ENCODE measurements at regions not wholly inside any gene's neighbourhood (a gene's known extent, or its start where the extent isn't known, plus 50 kb on each side); places are given as distances from the start of the nearest gene placed in this dataset.

- CTCF ChIA-PET = interaction anchor here (2.4 kb wide), 1 partner anchor 1924 kb away, joined by 10 read pairs; no protein-coding TSS in a partner anchor
- DNase-seq = no peak
- H3K4me1 Mint-ChIP-seq = no peaks in the 10 kb centered on the region
- no peak for TF ChIP-seq CTCF (IDR thresholded peaks at IDR 0.05)
- H3K4me3 Mint-ChIP-seq = no peak overlapping the region
- no peak overlapping the region for H3K27ac Mint-ChIP-seq
- ATAC-seq (ENCODE audit: low read depth) = no peak
- intact Hi-C loops (cut with micrococcal nuclease) = loop anchor here (5.0 to 10.0 kb wide), 3 partner anchors 171 to 1759 kb away; no protein-coding TSS in a partner anchor
- H3K9me3 Mint-ChIP-seq = no peaks in the 10 kb centered on the region
- POLR2A ChIA-PET = no interaction called here
- H3K36me3 Mint-ChIP-seq (ENCODE audit: low read depth) = no peaks in the 10 kb centered on the region
- peaks cover 4% of the 10 kb centered on the region for H3K27me3 Mint-ChIP-seq
Measured at GRCh38 chr12:22855456-22855855, 230.5 kb downstream of the ETNK1 start.

- H3K9me3 Mint-ChIP-seq = no peaks in the 10 kb centered on the region
- ATAC-seq (ENCODE audit: low read depth) (no peak), DNase-seq (no peak)
- peaks cover 5% of the 10 kb centered on the region for H3K27me3 Mint-ChIP-seq
- no peak overlapping the region for H3K27ac Mint-ChIP-seq
- ChIA-PET CTCF (interaction anchor here (0.7 to 2.4 kb wide), 4 partner anchors 10 to 1923 kb away, joined by 3 to 10 read pairs (median 6); no protein-coding TSS in a partner anchor), POLR2A (no interaction called here)
- H3K4me1 Mint-ChIP-seq = no peaks in the 10 kb centered on the region
- intact Hi-C loops (cut with micrococcal nuclease) = loop anchor here (1.0 to 10.0 kb wide), 4 partner anchors 171 to 1923 kb away; no protein-coding TSS in a partner anchor
- no peaks in the 10 kb centered on the region for H3K36me3 Mint-ChIP-seq (ENCODE audit: low read depth)
- TF ChIP-seq CTCF (IDR thresholded peaks at IDR 0.05) = no peak
- H3K4me3 Mint-ChIP-seq = no peak overlapping the region
Measured at GRCh38 chr12:22856178-22856577, 231.2 kb downstream of the ETNK1 start.

GRCh38 chr12:22858849-22859570 lies 234.0 kb downstream of the ETNK1 start:
- ATAC-seq (ENCODE audit: low read depth) (no peak), DNase-seq (no peak)
- ChIA-PET POLR2A (no interaction called here), CTCF (no interaction called here)
- Mint-ChIP-seq H3K9me3 (no peaks in the 10 kb centered on the region), H3K36me3 (ENCODE audit: low read depth) (no peaks in the 10 kb centered on the region), H3K4me3 (no peak overlapping the region), H3K27ac (no peak overlapping the region), H3K27me3 (peaks cover 5% of the 10 kb centered on the region), H3K4me1 (no peaks in the 10 kb centered on the region)
- intact Hi-C loops (cut with micrococcal nuclease) = loop anchor here (5.0 to 10.0 kb wide), 3 partner anchors 174 to 1756 kb away; no protein-coding TSS in a partner anchor
- no peak for TF ChIP-seq CTCF (IDR thresholded peaks at IDR 0.05)

GRCh38 chr12:22860926-22861325 lies 236.0 kb downstream of the ETNK1 start:
- Mint-ChIP-seq H3K4me3 (no peak overlapping the region), H3K27ac (no peak overlapping the region), H3K4me1 (no peaks in the 10 kb centered on the region), H3K9me3 (no peaks in the 10 kb centered on the region), H3K36me3 (ENCODE audit: low read depth) (no peaks in the 10 kb centered on the region), H3K27me3 (peaks cover 7% of the 10 kb centered on the region)
- POLR2A ChIA-PET = no interaction called here
- CTCF ChIA-PET = no interaction called here
- ATAC-seq (ENCODE audit: low read depth) = no peak
- intact Hi-C loops (cut with micrococcal nuclease) = no loop called here
- no peak for TF ChIP-seq CTCF (IDR thresholded peaks at IDR 0.05)
- no peak for DNase-seq

- ChIA-PET CTCF (interaction anchor here (1.3 kb wide), 2 partner anchors 8 to 9 kb away, joined by 3 to 8 read pairs; no protein-coding TSS in a partner anchor), POLR2A (no interaction called here)
- no peak for ATAC-seq (ENCODE audit: low read depth)
Measured at GRCh38 chr12:22865822-22866221, 240.9 kb downstream of the ETNK1 start.

More at GRCh38 chr12:22865822-22866221, 240.9 kb downstream of the ETNK1 start:
- H3K9me3 Mint-ChIP-seq = no peaks in the 10 kb centered on the region
- no peak for DNase-seq
- no peak for TF ChIP-seq CTCF (IDR thresholded peaks at IDR 0.05)
- H3K36me3 Mint-ChIP-seq (ENCODE audit: low read depth) = no peaks in the 10 kb centered on the region
- no peak overlapping the region for H3K27ac Mint-ChIP-seq
- H3K4me1 Mint-ChIP-seq = no peaks in the 10 kb centered on the region
- H3K4me3 Mint-ChIP-seq = no peak overlapping the region
- intact Hi-C loops (cut with micrococcal nuclease) = no loop called here
- peaks cover 6% of the 10 kb centered on the region for H3K27me3 Mint-ChIP-seq
